HG02943 (cell line): ENCODE measurements at regions not wholly inside any gene's neighbourhood (a gene's known extent, or its start where the extent isn't known, plus 50 kb on each side); places are given as distances from the start of the nearest gene placed in this dataset.

Experiments used
- ATAC-seq: cut with Tn5 transposase; IDR thresholded peaks from one replicate; pipeline ENCODE4 v1.9.1; 2021; ENCODE audit warnings: mild to moderate bottlenecking, low read depth, moderate library complexity; ENCODE audit not compliant: unreplicated experiment

- no peak for ATAC-seq
Observed at GRCh38 chr3:167898091-167898490, 162.6 kb downstream of the SERPINI1 start.

GRCh38 chr3:167895684-167896083, 160.2 kb downstream of the SERPINI1 start:
- ATAC-seq, result no peak

- ATAC-seq, result no peak
Observed at GRCh38 chr3:167895178-167895577, 159.7 kb downstream of the SERPINI1 start.

GRCh38 chr3:167892205-167892604, 156.7 kb downstream of the SERPINI1 start:
- no peak for ATAC-seq

- ATAC-seq, result no peak
Observed at GRCh38 chr3:167887096-167887495, 151.6 kb downstream of the SERPINI1 start.

- no peak for ATAC-seq
Observed at GRCh38 chr3:167886690-167887089, 151.2 kb downstream of the SERPINI1 start.

GRCh38 chr3:167885277-167885676, 149.8 kb downstream of the SERPINI1 start:
- ATAC-seq, result no peak

GRCh38 chr3:167884481-167884880, 149.0 kb downstream of the SERPINI1 start:
- ATAC-seq, result no peak

GRCh38 chr3:167883452-167883851, 147.9 kb downstream of the SERPINI1 start:
- no peak for ATAC-seq

- peak; percentile 83 for ATAC-seq
Observed at GRCh38 chr3:167882057-167882667, 146.6 kb downstream of the SERPINI1 start.

- no peak for ATAC-seq
Observed at GRCh38 chr3:167880183-167880582, 144.7 kb downstream of the SERPINI1 start.

- no peak for ATAC-seq
Observed at GRCh38 chr3:167876620-167877281, 141.2 kb downstream of the SERPINI1 start.
